B cell (primary cell): ENCODE measurements at regions not wholly inside any gene's neighbourhood (a gene's known extent, or its start where the extent isn't known, plus 50 kb on each side); places are given as distances from the start of the nearest gene placed in this dataset.

Experiments
- ATAC-seq: fragments of 200-7000 bp; cut with Tn5 transposase; one replicate; pipeline ENCODE4 v1.10.0; 2021; ENCODE audit warnings: low read depth, mild to moderate bottlenecking, moderate number of reproducible peaks, moderate library complexity
- CTCF ChIA-PET: fragments of 350-600 bp; sonication (Branson Sonifier 250); formaldehyde crosslinking; loops from one replicate; lab custom pipeline; 2021; ENCODE audit warnings: antibody characterized with exemption, inconsistent platforms; lab: Charles Lee
- POLR2A ChIA-PET: fragments of 350-600 bp; sonication (Branson Sonifier 250); formaldehyde crosslinking; loops from one replicate; lab custom pipeline; 2021; ENCODE audit warnings: antibody characterized with exemption; lab: Charles Lee
- DNase-seq: peaks from one replicate; pipeline ENCODE4 v3.0.0; 2013
- H2AFZ ChIP-seq: 2 replicates; pipeline ENCODE4 v1.6.1; 2012; ENCODE audit warnings: mild to moderate bottlenecking, low read depth, low read length; ENCODE audit not compliant: insufficient read depth, poor library complexity, severe bottlenecking
- H3K27ac ChIP-seq, 2 donors: 1 replicate in 1 of 2; 2 replicates in 1 of 2; pipeline ENCODE4 v1.5.1; 2012 to 2013; ENCODE audit warnings: low read length in 2 of 2, mild to moderate bottlenecking in 2 of 2, moderate library complexity in 1 of 2
- H3K27me3 ChIP-seq, 4 experiments: fragments of 200-600 bp in 1 of 4; sonication (generic) in 1 of 4; replicated peaks in 1 of 4; 1 replicate in 2 of 4; 2 replicates in 2 of 4; pipeline versions ENCODE4 v1.6.1 to v1.7.0; 2013 to 2016; ENCODE audit warnings: low read length in 3 of 4, mild to moderate bottlenecking in 2 of 4, mixed read lengths in 1 of 4, moderate library complexity in 1 of 4; ENCODE audit not compliant: insufficient read depth in 4 of 4, control insufficient read depth in 3 of 4; ENCODE audit errors: control extremely low read depth in 1 of 4
- H3K36me3 ChIP-seq, 2 experiments: replicated peaks in 1 of 2; 1 replicate in 1 of 2; 2 replicates in 1 of 2; pipeline versions ENCODE4 v1.6.1 to v1.7.1; 2013; ENCODE audit warnings: low read length in 1 of 2; ENCODE audit not compliant: insufficient read depth in 2 of 2, control insufficient read depth in 1 of 2; ENCODE audit errors: control extremely low read depth in 1 of 2, extremely low read depth in 1 of 2
- H3K4me1 ChIP-seq, 2 donors: fragments of 200-600 bp in 1 of 2; sonication (generic) in 1 of 2; 1 replicate in 1 of 2; 2 replicates in 1 of 2; pipeline versions ENCODE4 v1.5.1 to v1.6.1; 2013 to 2017; ENCODE audit warnings: low read length in 2 of 2; ENCODE audit not compliant: control insufficient read depth in 2 of 2, insufficient read depth in 2 of 2
- H3K4me2 ChIP-seq: replicated peaks from 2 replicates; pipeline ENCODE3; 2012; ENCODE audit warnings: mild to moderate bottlenecking, low read depth, low read length; ENCODE audit not compliant: poor library complexity, severe bottlenecking
- H3K4me3 ChIP-seq, 5 experiments: fragments of 200-600 bp in 1 of 5; sonication (generic) in 1 of 5; 1 replicate in 3 of 5; 2 replicates in 2 of 5; pipeline versions ENCODE4 v1.5.1 to v1.7.0; 2011 to 2016; ENCODE audit warnings: low read length in 4 of 5, mild to moderate bottlenecking in 4 of 5, low read depth in 2 of 5, control low read depth in 1 of 5, moderate library complexity in 1 of 5; ENCODE audit not compliant: insufficient read depth in 1 of 5; ENCODE audit errors: control extremely low read depth in 1 of 5, extremely low read depth in 1 of 5
- H3K79me2 ChIP-seq: fragments of 200-600 bp; sonication (generic); one replicate; pipeline ENCODE4 v1.6.0; 2016; ENCODE audit warnings: low read length; ENCODE audit not compliant: control insufficient read depth, insufficient read depth
- H3K9ac ChIP-seq: fragments of 200-600 bp; sonication (generic); 2 replicates; pipeline ENCODE4 v1.6.1; 2017; ENCODE audit warnings: mild to moderate bottlenecking, low read length, moderate library complexity
- H3K9me3 ChIP-seq, 3 donors: one replicate each; pipeline versions ENCODE4 v1.6.1 to v1.7.1; 2013; ENCODE audit warnings: low read length in 2 of 3; ENCODE audit not compliant: control insufficient read depth in 2 of 3, insufficient read depth in 1 of 3; ENCODE audit errors: control extremely low read depth in 1 of 3
- H4K20me1 ChIP-seq: 2 replicates; pipeline ENCODE4 v1.6.0; 2012; ENCODE audit warnings: mild to moderate bottlenecking, low read length; ENCODE audit not compliant: insufficient read depth, control insufficient read depth, poor library complexity, severe bottlenecking
- H3K27ac Mint-ChIP-seq: one replicate; pipeline ENCODE4 v1.8.0; 2021; ENCODE audit warnings: mixed read lengths
- H3K27me3 Mint-ChIP-seq: one replicate; pipeline ENCODE4 v1.8.0; 2021; ENCODE audit warnings: mixed read lengths
- H3K4me1 Mint-ChIP-seq: one replicate; pipeline ENCODE4 v1.8.0; 2021; ENCODE audit warnings: mixed read lengths
- H3K4me3 Mint-ChIP-seq: one replicate; pipeline ENCODE4 v1.8.0; 2021; ENCODE audit warnings: mixed read lengths
- H3K9me3 Mint-ChIP-seq: one replicate; pipeline ENCODE4 v1.8.0; 2022; ENCODE audit warnings: mixed read lengths; ENCODE audit not compliant: insufficient read depth
- EZH2 ChIP-seq: IDR thresholded peaks from 2 replicates; pipeline ENCODE4 v1.6.1; 2012; ENCODE audit warnings: borderline replicate concordance, low read depth, mild to moderate bottlenecking, moderate library complexity, low read length; ENCODE audit not compliant: insufficient read depth, poor library complexity, severe bottlenecking
- WGBS: methylation state at CpG from one replicate; pipeline ENCODE4 v1.1.5; 2013; ENCODE audit warnings: missing lambda C conversion rate; ENCODE audit not compliant: insufficient coverage; 5-methylcytosine and 5-hydroxymethylcytosine counted together
- intact Hi-C: fragments of 100-400 bp; cut with micrococcal nuclease; formaldehyde crosslinking; loops from one replicate; pipeline ENCODE4 v1.10.0; 2022
- TF ChIP-seq, protein P1 (sequence below): fragments of 200-600 bp; IDR thresholded peaks from one replicate; pipeline ENCODE4 v1.8.0; 2022; ENCODE audit warnings: antibody characterized with exemption, mild to moderate bottlenecking

- no peak overlapping the region for H3K27ac ChIP-seq
- ATAC-seq = no peak
- whole genome bisulfite sequencing = 74% methylated on average over 5 of the region's 6 CpGs
- no peaks in the 10 kb centered on the region for H3K79me2 ChIP-seq
- H3K9ac ChIP-seq = no peak overlapping the region
- Mint-ChIP-seq H3K4me3 (no peak overlapping the region), H3K27me3 (peaks cover 9% of the 10 kb centered on the region), H3K27ac (no peak overlapping the region), H3K4me1 (no peaks in the 10 kb centered on the region), H3K9me3 (peaks cover 8% of the 10 kb centered on the region)
- no peak overlapping the region for H3K4me2 ChIP-seq
- H4K20me1 ChIP-seq = no peaks in the 10 kb centered on the region
- ChIA-PET POLR2A (no interaction called here), CTCF (interaction anchor here (1.2 kb wide), 1 partner anchor 9 kb away, joined by 5 read pairs; no protein-coding TSS in a partner anchor)
- intact Hi-C loops = no loop called here
- no peak for DNase-seq
- no peaks in the 10 kb centered on the region for H3K27me3 ChIP-seq
- H3K9me3 ChIP-seq = peaks cover 0 to 10% (median 0%) of the 10 kb centered on the region in 3 donors
- no peak overlapping the region for H2AFZ ChIP-seq
- H3K36me3 ChIP-seq = no peaks in the 10 kb centered on the region
- no peaks in the 10 kb centered on the region for H3K4me1 ChIP-seq
- no peak for TF ChIP-seq EZH2
- TF ChIP-seq, protein P1, sequence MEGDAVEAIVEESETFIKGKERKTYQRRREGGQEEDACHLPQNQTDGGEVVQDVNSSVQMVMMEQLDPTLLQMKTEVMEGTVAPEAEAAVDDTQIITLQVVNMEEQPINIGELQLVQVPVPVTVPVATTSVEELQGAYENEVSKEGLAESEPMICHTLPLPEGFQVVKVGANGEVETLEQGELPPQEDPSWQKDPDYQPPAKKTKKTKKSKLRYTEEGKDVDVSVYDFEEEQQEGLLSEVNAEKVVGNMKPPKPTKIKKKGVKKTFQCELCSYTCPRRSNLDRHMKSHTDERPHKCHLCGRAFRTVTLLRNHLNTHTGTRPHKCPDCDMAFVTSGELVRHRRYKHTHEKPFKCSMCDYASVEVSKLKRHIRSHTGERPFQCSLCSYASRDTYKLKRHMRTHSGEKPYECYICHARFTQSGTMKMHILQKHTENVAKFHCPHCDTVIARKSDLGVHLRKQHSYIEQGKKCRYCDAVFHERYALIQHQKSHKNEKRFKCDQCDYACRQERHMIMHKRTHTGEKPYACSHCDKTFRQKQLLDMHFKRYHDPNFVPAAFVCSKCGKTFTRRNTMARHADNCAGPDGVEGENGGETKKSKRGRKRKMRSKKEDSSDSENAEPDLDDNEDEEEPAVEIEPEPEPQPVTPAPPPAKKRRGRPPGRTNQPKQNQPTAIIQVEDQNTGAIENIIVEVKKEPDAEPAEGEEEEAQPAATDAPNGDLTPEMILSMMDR = no peak
- no peak overlapping the region for H3K4me3 ChIP-seq
These were observed 50.9 kb upstream of the TMTC4 start for GRCh38 chr13:100725472-100725871.

DNA sequence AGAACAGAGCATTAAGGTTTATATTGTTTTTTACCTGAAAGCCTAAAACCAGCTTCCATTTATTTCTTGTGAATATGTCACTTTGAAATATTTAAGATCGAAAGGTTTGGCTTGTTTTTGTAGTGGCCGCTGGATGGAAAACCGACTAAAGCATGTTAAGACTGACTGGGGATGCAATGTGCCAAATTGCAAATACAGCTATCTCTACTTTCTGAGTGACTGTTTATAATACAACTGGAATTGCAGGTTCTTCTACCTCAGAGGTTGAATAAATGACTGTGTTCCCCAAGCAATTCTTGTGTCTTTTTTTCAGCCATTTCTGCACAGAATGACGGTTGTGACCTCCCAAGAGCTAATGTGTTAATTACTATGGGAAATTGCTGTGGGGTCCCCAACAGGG is 50.0 kb upstream of the TMTC4 start:
- intact Hi-C loops = no loop called here

More for the DNA sequence above, 50.0 kb upstream of the TMTC4 start:
- CTCF ChIA-PET = interaction anchor here (1.0 to 1.2 kb wide), 2 partner anchors 8 to 17 kb away, joined by 3 to 5 read pairs; no protein-coding TSS in a partner anchor
- Mint-ChIP-seq H3K4me3 (no peak overlapping the region), H3K9me3 (peaks cover 8% of the 10 kb centered on the region), H3K4me1 (no peaks in the 10 kb centered on the region), H3K27ac (no peak overlapping the region), H3K27me3 (peaks cover 9% of the 10 kb centered on the region)
- no peak overlapping the region for H3K27ac ChIP-seq
- no peak overlapping the region for H3K4me2 ChIP-seq
- no peaks in the 10 kb centered on the region for H3K79me2 ChIP-seq
- no peaks in the 10 kb centered on the region for H4K20me1 ChIP-seq
- H3K4me1 ChIP-seq = no peaks in the 10 kb centered on the region
- POLR2A ChIA-PET = no interaction called here
- no peak for TF ChIP-seq EZH2
- TF ChIP-seq, protein P1 = no peak
- H2AFZ ChIP-seq = no peak overlapping the region
- no peaks in the 10 kb centered on the region for H3K36me3 ChIP-seq
- DNase-seq = no peak
- H3K4me3 ChIP-seq = no peak overlapping the region
- H3K9me3 ChIP-seq = peaks cover 0 to 11% (median 0%) of the 10 kb centered on the region in 3 donors
- 100% methylated on average over 1 of the region's 4 CpGs for WGBS
- no peaks in the 10 kb centered on the region for H3K27me3 ChIP-seq
- no peak overlapping the region for H3K9ac ChIP-seq
- no peak for ATAC-seq
